Right renal pelvis (tissue), 4 donors: ENCODE measurements at regions not wholly inside any gene's neighbourhood (a gene's known extent, or its start where the extent isn't known, plus 50 kb on each side); places are given as distances from the start of the nearest gene placed in this dataset.

Source experiments
- DNase-seq, 4 donors: peaks; one replicate each; pipeline ENCODE4 v3.0.0-alpha.2; 2013; ENCODE audit warnings: low read depth in 4 of 4, low spot score in 3 of 4, missing footprints in 1 of 4

DNA sequence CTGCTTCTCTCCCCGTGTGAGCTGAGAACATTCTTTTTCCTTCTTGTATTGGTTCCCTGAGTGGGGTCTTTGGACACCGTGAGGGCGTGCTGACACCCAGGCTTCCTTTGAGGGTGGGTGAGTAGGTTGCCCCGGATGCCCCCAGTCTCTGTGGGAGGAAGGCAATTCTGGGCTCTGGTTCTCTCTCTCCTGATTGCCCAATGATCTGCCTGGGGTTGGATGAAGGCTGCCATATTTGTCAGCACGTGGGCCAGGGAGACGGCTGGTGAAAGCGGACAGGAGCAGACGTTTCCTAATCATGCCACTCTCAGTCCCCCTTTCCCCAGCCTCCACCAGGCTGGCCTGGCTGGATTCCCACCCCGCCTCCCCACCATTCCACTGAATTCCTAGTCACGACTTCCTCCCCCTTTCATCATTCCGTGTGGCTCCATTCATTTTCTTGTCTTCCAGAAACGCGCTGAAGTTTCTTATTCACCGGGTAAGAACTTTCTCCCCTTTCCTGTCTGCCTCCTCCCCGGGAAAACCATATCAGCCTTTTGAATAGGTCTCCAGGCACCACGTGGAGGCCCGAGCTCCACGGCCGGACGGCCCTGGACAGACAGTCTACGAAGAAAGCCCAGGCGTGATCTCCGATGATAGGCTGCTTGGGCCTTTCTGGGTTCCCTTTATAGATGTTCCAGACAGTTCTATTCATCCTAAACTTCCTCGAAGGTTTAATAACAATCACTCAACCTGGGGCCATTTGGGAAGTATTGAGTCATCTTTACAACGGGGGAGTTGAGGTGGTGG is 98.7 kb upstream of the NPTX2 start:
- DNase-seq = no peak

GRCh38 chr7:98515201-98515600 is 101.9 kb upstream of the NPTX2 start:
- no peak for DNase-seq

- no peak for DNase-seq
Measured at GRCh38 chr7:98514211-98515031, 102.7 kb upstream of the NPTX2 start.

GRCh38 chr7:98511175-98511574 is 105.9 kb upstream of the NPTX2 start:
- DNase-seq = no peak

DNA sequence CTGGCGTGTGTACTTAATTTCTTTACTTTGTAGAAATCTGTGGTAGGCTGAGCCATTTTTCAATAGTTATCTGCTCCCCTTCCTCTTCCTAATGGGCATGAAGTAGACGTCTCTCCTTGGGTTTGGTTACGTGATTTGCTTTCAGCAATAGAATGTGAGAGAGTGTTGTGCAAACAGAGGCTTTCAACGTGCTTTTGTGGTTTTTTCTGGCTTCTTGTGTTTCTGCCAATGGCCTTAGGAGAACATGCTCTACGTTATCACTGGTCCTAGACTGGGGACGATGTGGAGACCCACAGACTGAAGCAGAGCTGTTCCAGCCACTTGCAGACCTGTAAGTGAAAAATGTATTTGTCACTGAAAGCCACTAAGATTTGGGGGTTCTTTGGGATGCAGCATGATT is 107.2 kb upstream of the NPTX2 start:
- DNase-seq = no peak

DNA sequence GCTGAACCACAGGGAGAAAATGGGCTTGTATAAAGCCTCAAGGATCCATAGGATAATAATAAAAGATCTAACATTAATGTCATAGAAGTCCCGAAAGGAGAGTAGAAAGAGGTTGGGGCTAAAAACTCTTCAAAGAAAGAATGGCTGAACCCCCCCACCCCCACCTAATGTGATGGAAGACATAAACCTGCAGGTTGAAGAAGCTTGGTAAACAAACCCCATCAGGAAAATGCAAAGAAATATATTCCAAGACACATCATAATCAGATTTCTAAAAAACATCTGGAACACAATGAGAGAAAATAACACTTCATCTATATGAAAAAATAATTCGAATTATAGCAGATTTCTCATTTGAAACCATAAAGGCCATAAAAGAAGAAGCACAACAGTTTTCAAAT is 105.6 kb upstream of the BAIAP2L1 start:
- DNase-seq = no peak

DNA sequence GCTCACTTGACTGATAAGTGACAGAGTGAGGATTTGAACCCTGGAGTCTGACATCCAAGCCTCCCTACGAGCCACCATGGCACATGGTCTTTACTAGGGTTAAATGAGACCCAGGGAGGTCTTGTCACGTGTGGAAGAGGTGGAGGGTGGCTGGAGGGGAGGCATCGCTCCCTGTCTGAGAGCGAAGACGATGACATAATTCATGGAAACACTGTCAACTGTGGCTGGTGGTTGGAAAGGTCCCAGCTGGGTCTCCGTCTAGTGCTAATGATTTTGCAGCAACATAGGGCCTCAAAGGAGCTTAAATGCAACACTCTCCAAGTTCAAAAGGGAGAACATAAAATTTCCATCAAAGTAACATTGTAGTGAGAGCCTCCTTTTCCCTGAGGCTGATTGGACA is 99.9 kb upstream of the BAIAP2L1 start:
- DNase-seq = peak in 1 of 4 donors; percentile 3

- no peak for DNase-seq
Measured at GRCh38 chr7:98496618-98497017, 95.7 kb upstream of the BAIAP2L1 start.

DNA sequence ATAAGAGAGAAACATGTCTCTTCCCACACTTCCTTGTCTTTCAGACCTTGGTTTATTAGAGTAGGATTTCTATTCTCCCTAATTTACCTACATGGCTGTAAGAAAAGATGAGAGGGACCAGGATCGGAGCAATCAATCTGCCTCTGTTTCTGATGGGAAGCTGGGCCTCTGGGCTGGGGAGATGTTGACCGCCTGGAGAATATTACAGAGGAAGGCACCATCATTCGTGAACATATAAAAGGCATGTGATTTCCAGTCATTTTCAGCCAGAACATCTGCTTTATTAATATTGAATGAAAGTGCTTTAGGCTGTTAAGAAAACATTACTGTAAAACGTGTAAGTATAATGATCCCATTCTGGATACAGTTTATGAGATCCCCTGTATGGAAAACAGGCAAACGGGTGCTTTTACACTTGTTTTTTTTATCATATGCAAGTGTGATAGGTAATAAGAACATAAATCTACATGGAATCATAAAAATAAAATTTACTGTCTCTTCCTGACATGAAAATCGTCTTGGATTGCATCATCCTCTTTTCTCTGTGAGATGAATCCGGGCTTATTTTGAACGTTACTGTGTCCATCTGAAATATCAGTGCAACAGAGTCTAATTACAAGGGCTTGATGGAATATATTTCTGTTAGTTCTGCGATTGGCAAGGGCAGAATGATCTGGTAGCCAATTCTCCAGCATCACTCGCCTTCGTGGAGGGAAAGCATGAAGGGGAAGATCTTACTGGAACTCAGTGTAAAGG is 94.5 kb upstream of the BAIAP2L1 start:
- DNase-seq = no peak

- no peak for DNase-seq
Measured at GRCh38 chr7:98493030-98493778, 92.3 kb upstream of the BAIAP2L1 start.

DNA sequence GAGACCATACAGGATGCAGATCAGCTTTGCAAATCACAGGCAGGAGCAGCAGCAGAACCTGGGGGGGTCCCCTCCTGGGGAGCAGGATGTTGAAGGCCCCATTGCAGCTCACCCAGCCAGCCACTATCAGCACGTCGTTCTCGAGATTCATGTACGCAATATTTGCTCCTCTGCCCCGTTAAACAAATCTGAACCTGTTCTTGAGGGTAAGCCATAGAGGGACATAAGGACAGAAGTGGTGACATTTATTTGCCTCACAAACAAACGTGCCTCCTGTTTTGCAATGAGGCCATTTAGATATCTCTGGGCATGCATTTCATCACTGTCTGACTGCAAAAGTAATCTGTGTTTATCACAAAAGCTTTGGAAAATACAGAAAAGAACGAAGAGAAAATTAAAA is 87.3 kb upstream of the BAIAP2L1 start:
- no peak for DNase-seq

- no peak for DNase-seq
Measured at GRCh38 chr7:98483964-98484545, 83.2 kb upstream of the BAIAP2L1 start.

- DNase-seq = no peak
Measured at GRCh38 chr7:98483276-98483963, 82.5 kb upstream of the BAIAP2L1 start.

DNA sequence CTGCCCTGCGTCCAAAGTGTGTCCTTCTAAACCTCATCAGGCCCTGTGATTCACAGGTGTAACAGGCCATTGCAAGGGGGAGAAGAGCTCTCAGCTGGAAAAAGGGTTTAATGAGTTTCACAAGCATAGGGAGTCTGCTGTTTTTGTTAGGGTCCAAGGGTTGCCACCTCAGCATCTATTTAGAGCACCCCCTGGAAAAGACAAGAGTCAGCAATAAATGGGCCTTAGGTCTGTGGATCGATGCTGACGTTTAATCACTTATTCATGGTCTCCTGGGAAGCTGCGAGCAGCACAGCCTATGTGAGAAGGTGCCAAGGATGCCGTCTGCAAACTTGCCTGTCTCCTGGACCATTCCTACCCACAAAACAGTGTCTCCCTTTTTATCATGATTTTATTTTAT is 78.4 kb upstream of the BAIAP2L1 start:
- DNase-seq = no peak

GRCh38 chr7:98475352-98475751 is 74.5 kb upstream of the BAIAP2L1 start:
- DNase-seq = no peak

DNA sequence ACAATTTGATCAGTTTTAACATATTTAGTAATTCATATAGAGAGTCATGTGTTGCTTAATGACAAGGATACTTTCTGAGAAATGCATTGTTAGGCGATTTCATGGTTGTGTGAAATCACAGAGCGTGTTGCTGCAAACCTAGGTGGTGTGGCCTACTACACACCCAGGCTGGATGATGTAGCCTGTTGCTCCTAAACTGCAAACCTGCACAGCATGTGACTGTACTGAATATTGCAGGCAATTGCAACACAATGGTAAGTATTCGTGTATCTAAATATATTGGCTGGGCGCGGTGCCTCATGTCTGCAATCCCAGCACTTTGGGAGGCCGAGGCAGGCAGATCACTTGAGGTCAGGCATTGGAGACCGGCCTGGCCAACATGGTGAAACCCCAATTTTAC is 73.7 kb upstream of the BAIAP2L1 start:
- no peak for DNase-seq

GRCh38 chr7:98472521-98472954 is 71.6 kb upstream of the BAIAP2L1 start:
- peak in 1 of 4 donors; percentile 44 for DNase-seq

DNA sequence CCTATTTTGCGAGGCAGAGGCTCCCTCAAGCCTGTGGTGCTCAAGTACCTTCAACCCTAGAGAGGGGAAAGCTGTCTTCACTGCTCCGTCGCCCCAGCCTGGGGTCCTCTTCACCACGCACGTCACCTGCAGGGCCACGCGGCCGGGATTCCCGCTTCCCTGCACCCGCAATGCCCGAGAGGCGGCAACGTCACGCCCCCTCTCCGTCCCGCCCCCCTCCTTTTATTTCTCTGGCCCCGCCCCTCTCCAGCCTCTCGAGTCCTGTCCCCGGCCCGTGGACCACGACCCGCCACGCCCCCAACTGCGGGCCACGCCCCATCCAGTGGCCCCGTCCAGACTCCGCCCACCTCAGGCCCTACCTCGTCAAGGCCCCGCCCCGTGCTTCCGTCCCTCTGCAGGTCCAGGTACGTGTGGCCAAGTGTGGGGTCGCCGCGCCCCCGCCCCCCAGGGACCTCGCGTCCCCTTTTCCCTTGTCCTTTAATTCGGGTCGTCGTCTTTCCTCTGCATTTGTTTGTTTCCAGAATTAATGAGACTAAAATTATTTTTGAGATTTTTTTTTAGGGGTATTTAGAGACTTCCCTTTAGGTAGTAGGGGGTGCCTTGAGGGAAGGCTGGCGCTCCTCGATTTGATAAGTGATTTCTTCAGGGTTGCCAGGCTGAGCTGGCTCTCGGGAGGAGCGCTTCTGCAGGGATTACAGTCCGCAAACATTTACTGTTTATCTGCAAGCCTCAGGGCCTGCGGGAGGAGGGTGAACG is 69.8 kb upstream of the BAIAP2L1 start:
- DNase-seq = peak in 2 of 4 donors; percentile 18 to 31

GRCh38 chr7:98469088-98469487 is 68.2 kb upstream of the BAIAP2L1 start:
- no peak for DNase-seq
